PC-9 (cell line): ENCODE measurements at regions not wholly inside any gene's neighbourhood (a gene's known extent, or its start where the extent isn't known, plus 50 kb on each side); places are given as distances from the start of the nearest gene placed in this dataset.

ENCODE experiments used
- EZH2 ChIP-seq: fragments of 200-600 bp; sonication (generic); IDR thresholded peaks from 2 replicates; pipeline ENCODE4 v1.8.0; 2017; ENCODE audit warnings: antibody characterized with exemption, low read depth
- TF ChIP-seq, protein P1 (sequence below): fragments of 200-600 bp; sonication (generic); conservative IDR thresholded peaks from 2 replicates; pipeline ENCODE4 v1.6.1; 2017; ENCODE audit warnings: mixed run types, antibody characterized with exemption, mild to moderate bottlenecking, moderate library complexity

DNA sequence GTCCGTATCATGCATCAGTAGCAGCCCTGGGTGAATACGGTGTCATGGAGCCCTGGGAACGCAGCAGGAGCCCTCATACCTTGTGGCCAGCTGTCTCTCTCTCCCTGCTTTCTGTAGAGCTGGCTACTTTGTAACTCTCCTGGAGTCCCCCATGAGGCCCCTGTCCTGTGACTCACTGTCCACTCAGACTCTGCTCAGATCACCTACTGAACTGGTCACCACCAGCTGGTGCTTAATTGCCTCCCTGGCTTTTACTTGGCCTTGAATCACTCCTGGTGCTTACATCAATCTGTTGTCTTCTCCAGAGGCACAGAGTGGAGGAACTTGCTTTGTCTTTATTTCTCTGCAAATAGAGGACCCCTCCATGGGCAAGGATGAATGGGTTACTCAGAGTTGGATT, 172.7 kb downstream of the HRH4 start:
- TF ChIP-seq, protein P1, sequence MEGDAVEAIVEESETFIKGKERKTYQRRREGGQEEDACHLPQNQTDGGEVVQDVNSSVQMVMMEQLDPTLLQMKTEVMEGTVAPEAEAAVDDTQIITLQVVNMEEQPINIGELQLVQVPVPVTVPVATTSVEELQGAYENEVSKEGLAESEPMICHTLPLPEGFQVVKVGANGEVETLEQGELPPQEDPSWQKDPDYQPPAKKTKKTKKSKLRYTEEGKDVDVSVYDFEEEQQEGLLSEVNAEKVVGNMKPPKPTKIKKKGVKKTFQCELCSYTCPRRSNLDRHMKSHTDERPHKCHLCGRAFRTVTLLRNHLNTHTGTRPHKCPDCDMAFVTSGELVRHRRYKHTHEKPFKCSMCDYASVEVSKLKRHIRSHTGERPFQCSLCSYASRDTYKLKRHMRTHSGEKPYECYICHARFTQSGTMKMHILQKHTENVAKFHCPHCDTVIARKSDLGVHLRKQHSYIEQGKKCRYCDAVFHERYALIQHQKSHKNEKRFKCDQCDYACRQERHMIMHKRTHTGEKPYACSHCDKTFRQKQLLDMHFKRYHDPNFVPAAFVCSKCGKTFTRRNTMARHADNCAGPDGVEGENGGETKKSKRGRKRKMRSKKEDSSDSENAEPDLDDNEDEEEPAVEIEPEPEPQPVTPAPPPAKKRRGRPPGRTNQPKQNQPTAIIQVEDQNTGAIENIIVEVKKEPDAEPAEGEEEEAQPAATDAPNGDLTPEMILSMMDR, result no peak
- no peak for TF ChIP-seq EZH2
